OCI-LY3 (cell line): ENCODE measurements at regions not wholly inside any gene's neighbourhood (a gene's known extent, or its start where the extent isn't known, plus 50 kb on each side); places are given as distances from the start of the nearest gene placed in this dataset.

ENCODE experiments used
- EZH2phosphoT487 ChIP-seq: fragments of 200-600 bp; shearing (Covaris generic); IDR thresholded peaks from 2 replicates; pipeline ENCODE4 v1.6.1; 2018; ENCODE audit warnings: antibody characterized with exemption, mixed run types, low read depth
- TF ChIP-seq, protein P1 (sequence below): fragments of 200-600, 300-600 bp; sonication (generic); IDR thresholded peaks from 2 replicates; pipeline ENCODE4 v1.5.1; 2014; ENCODE audit warnings: antibody characterized with exemption, low read length, low read depth

DNA sequence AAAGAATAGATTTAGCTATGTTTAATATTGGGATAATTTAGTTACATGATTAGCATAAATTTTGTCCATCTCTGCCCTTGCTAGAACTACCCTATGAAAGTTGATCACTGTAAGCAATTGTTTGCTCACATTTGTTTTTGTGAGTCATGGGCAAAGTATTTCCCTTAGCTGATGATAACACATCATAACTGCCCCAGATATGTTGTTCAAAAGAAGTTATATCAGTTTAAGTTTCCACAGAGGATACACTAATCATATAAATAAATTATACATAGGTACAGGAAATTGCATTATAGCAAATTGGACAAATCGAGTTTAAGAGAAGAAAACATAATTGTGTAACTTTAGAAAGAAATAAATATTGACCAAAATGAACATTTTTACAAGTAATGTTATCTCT, 223.2 kb upstream of the PIK3C3 start:
- TF ChIP-seq, protein P1, sequence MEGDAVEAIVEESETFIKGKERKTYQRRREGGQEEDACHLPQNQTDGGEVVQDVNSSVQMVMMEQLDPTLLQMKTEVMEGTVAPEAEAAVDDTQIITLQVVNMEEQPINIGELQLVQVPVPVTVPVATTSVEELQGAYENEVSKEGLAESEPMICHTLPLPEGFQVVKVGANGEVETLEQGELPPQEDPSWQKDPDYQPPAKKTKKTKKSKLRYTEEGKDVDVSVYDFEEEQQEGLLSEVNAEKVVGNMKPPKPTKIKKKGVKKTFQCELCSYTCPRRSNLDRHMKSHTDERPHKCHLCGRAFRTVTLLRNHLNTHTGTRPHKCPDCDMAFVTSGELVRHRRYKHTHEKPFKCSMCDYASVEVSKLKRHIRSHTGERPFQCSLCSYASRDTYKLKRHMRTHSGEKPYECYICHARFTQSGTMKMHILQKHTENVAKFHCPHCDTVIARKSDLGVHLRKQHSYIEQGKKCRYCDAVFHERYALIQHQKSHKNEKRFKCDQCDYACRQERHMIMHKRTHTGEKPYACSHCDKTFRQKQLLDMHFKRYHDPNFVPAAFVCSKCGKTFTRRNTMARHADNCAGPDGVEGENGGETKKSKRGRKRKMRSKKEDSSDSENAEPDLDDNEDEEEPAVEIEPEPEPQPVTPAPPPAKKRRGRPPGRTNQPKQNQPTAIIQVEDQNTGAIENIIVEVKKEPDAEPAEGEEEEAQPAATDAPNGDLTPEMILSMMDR: no peak
- TF ChIP-seq EZH2phosphoT487: no peak
